Erythroblast (primary cell): ENCODE measurements at regions not wholly inside any gene's neighbourhood (a gene's known extent, or its start where the extent isn't known, plus 50 kb on each side); places are given as distances from the start of the nearest gene placed in this dataset.

Source experiments
- GATA1 ChIP-seq: IDR thresholded peaks from 2 replicates; pipeline ENCODE4 v1.6.1; 2011; ENCODE audit warnings: low read depth, mild to moderate bottlenecking, control low read depth, low read length, moderate library complexity
- POLR2A ChIP-seq: IDR thresholded peaks from 2 replicates; pipeline ENCODE4 v1.6.1; 2011; ENCODE audit warnings: mild to moderate bottlenecking, low read length

DNA sequence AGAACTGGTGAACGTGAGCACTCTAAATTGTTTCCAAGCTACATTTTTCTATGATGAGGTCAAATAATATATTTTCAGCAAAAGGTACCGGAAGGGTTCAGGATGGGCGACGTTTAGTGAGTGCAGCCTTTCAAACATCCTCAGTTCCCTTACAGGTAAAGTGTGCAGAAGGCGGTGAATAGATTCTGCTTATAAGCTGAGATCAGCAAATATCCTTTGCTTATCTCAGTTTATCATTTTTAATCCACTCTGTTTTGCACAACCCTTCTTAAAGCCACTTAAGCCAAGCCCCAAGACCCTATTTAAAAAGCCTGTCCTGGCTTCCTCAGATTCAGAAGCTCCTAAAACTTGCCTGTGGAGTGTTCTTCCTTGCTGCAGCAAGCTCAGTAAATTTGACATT lies 103.1 kb upstream of the DGKB start:
- TF ChIP-seq POLR2A (no peak), GATA1 (no peak)
